ENCODE measurements at regions not wholly inside any gene's neighbourhood (a gene's known extent, or its start where the extent isn't known, plus 50 kb on each side); places are given as distances from the start of the nearest gene placed in this dataset.
"Not testable (repeated sequence)": the region's sequence is repeated elsewhere in the genome, so short reads cannot be mapped to it uniquely, and the experiment has no call there.

DNA sequence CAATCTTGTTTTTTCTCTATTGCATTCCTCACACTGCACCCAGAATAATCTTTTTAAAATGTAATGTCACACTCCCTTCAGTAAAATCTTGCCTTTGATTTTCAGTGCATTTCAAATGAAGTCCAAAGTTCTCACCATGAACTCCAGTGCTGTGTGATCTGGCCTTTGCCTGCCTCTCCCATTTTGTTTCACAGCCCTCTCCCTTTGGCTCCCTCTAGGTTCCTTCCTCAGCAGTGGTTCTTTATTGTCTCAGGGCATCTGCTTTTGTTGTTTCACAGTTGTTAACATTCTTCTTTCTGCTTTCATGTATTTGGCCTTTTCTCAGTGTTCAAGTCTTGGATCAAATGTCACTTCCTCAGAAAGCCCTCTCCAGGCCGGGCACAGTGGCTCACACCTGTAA lies 84.5 kb upstream of the AMN1 start:
- TF ChIP-seq, protein P1, sequence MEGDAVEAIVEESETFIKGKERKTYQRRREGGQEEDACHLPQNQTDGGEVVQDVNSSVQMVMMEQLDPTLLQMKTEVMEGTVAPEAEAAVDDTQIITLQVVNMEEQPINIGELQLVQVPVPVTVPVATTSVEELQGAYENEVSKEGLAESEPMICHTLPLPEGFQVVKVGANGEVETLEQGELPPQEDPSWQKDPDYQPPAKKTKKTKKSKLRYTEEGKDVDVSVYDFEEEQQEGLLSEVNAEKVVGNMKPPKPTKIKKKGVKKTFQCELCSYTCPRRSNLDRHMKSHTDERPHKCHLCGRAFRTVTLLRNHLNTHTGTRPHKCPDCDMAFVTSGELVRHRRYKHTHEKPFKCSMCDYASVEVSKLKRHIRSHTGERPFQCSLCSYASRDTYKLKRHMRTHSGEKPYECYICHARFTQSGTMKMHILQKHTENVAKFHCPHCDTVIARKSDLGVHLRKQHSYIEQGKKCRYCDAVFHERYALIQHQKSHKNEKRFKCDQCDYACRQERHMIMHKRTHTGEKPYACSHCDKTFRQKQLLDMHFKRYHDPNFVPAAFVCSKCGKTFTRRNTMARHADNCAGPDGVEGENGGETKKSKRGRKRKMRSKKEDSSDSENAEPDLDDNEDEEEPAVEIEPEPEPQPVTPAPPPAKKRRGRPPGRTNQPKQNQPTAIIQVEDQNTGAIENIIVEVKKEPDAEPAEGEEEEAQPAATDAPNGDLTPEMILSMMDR (IDR thresholded peaks at IDR 0.05; ENCODE audit: low read depth, low read length): peak; percentile 37
- no peak overlapping the region for H3K4me3 ChIP-seq (replicated peaks in 1 of 2; ENCODE audit: low read depth in 2 of 2, low read length in 2 of 2)
- peak; percentile 5 to 22 for DNase-seq (ENCODE audit: low read depth in 2 of 2)

DNA sequence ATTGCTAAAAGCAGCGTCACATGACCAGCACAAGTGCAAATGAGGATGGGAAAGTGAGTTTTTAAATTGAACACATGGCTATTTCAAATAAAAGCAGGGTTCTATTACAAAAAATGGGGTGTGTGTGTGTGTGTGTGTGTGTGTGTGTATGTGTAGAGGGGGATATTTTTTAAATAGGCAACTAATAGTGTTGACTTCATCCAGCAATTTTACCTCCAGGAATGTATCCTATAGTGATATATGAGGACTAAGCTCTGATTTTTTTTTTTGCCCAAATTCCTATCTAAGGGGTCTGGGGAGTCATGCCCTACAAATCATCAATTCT lies 78.9 kb upstream of the AMN1 start:
- TF ChIP-seq, protein P1 (IDR thresholded peaks at IDR 0.05; ENCODE audit: low read depth, low read length): no peak
- no peak overlapping the region for H3K4me3 ChIP-seq (replicated peaks in 1 of 2; ENCODE audit: low read depth in 2 of 2, low read length in 2 of 2)

DNA sequence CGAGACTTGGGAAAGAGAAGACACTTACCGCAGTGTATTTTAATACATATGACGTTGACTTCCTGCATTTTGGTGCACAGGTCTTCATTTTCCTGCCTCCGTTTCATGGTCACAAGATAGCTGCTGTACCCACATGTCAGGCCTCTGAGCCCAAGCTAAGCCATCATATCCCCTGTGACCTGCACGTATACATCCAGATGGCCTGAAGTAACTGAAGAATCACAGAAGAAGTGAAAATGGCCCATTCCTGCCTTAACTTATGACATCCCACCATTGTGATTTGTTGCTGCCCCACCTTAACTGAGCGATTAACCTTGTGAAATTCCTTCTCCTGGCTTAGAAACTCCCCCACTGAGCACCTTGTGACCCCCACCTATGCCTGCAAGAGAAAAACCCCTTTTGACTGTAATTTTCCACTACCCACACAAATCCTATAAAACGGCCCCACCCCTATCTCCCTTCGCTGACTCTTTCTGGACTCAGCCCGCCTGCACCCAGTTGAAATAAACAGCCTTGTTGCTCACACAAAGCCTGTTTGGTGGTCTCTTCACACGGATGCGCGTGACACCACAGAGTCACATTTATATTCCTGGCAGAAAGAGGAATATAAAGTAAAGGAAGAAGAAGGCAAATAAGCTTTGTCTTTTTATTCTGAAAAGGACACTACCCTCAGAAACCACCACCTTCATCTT lies 78.4 kb upstream of the AMN1 start:
- not testable (repeated sequence) for H3K4me3 ChIP-seq (replicated peaks in 1 of 2; ENCODE audit: low read depth in 2 of 2, low read length in 2 of 2); DNase-seq (ENCODE audit: low read depth in 2 of 2)

More for the DNA sequence above, 78.9 kb upstream of the AMN1 start:
- DNase-seq (ENCODE audit: low read depth in 2 of 2): no peak

DNA sequence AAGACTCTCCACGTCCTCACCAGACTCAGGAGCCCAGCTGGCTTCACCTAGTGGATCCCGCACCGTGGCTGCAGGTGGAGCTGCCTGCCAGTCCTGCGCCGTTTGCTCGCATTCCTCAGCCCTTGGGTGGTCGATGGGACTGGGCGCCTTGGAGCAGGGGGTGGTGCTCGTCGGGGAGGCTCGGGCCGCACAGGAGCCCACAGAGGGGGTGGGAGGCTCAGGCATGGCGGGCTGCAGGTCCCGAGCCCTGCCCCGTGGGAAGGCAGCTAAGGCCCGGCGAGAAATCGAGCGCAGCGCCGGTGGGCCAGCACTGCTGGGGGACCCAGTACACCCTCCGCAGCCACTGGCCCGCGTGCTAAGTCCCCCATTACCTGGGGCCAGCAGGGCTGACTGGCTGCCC lies 76.9 kb upstream of the AMN1 start:
- not testable (repeated sequence) for DNase-seq (ENCODE audit: low read depth in 2 of 2); H3K4me3 ChIP-seq (replicated peaks in 1 of 2; ENCODE audit: low read depth in 2 of 2, low read length in 2 of 2)

DNA sequence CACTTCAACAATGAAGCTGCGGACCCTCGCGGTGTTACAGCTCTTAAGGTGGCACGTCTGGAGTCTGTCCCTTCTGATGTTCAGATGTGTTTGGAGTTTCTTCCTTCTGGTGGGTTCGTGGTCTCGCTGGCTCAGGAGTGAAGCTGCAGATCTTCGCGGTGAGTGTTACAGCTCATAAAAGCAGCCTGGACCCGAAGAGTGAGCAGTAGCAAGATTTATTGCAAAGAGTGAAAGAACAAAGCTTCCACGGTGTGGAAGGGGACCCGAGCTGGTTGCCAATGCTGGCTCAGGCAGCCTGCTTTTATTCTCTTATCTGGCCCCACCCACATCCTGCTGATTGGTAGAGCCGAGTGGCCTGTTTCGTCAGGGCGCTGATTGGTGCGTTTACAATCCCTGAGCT lies 75.9 kb upstream of the AMN1 start:
- H3K4me3 ChIP-seq (replicated peaks in 1 of 2; ENCODE audit: low read depth in 2 of 2, low read length in 2 of 2); DNase-seq (ENCODE audit: low read depth in 2 of 2): not testable (repeated sequence)

DNA sequence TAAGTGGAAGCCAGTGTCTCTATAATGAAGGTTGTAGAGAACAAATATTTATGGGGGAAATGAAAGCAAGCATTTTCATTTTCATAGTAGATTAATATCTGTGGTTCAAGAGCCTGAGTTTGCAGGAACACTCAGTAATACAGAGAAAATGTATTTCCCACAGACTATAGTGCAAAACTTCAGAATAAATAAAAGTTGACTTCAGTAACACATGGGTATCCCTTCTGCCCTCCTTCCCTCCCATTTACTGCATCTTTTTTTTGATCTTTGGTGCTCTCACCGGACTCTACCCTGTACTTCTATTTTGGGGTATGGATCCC lies 75.3 kb upstream of the AMN1 start:
- TF ChIP-seq, protein P1 (IDR thresholded peaks at IDR 0.05; ENCODE audit: low read depth, low read length): no peak
- DNase-seq (ENCODE audit: low read depth in 2 of 2): no peak
- H3K4me3 ChIP-seq (replicated peaks in 1 of 2; ENCODE audit: low read depth in 2 of 2, low read length in 2 of 2): no peak overlapping the region

DNA sequence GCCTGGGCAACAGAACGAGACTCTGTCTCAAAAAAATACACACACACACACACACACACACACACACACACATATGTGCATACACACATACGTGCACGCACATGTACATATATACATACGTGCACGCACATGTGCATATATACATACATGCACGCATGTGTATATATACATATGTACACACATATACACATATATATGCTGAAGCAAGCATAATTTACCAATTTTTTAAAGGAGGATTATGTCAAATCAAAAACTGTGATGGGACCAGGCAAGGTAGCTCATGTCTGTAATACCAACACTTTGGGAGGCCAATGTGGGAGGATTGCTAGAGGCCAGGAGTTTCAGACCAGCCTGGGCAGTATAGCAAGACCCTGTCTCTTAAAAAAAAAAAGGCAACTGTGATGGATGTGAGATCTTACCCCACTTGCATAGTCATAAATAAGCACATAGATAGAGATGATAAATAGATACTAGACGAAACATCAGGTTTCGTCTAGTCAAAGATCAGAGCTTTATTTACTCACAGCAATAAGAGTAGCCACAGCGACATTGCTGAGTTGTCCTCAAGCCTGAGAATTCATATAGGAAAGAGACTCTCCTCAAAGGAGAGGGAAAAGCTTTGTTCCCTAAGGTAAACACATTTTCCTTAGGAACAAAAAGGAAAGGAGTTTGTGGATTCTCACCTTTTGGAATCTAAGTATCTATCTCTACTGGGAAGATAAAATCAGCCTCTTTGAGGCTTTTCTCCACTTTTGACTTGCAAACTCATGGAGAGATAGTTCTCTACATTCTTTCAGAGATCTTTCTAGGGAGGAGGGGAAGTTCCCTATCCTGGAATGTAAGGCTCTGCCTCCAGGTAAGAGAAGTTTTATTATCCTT lies 74.7 kb upstream of the AMN1 start:
- TF ChIP-seq, protein P1 (IDR thresholded peaks at IDR 0.05; ENCODE audit: low read depth, low read length): no peak
- no peak overlapping the region for H3K4me3 ChIP-seq (replicated peaks in 1 of 2; ENCODE audit: low read depth in 2 of 2, low read length in 2 of 2)
- no peak for DNase-seq (ENCODE audit: low read depth in 2 of 2)

DNA sequence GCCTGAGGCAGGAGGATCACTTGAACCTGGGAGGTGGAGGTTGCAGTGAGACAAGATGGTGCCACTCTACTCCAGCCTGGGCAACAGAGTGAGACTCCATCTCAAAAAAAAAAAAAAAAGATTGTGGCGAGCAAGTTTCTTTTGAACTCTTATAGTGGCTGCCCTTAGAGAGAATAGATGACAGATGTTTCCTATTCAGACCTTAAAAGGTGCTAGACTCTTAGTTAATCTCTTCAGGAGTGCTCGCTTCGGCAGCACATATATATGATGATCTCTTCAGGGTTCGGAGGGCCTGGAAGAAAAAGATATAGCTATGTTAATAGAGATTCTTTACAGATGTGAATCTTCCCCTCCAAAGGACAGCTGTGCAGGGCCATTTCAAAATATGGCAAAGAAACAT lies 73.1 kb upstream of the AMN1 start:
- DNase-seq (ENCODE audit: low read depth in 2 of 2): no peak
- H3K4me3 ChIP-seq (replicated peaks in 1 of 2; ENCODE audit: low read depth in 2 of 2, low read length in 2 of 2): no peak overlapping the region
- TF ChIP-seq, protein P1 (IDR thresholded peaks at IDR 0.05; ENCODE audit: low read depth, low read length): no peak

Measured in cardiac fibroblast (primary cell).